H1 (cell line): ENCODE measurements at regions not wholly inside any gene's neighbourhood (a gene's known extent, or its start where the extent isn't known, plus 50 kb on each side); places are given as distances from the start of the nearest gene placed in this dataset.

Source experiments
- CTCF ChIA-PET: fragments of 300-600 bp; sonication (Branson Sonifier 250); formaldehyde crosslinking; loops from one replicate; lab custom pipeline; 2021; ENCODE audit not compliant: partially characterized antibody; lab: Charles Lee
- POLR2A ChIA-PET: fragments of 300-600 bp; sonication (Branson Sonifier 250); formaldehyde crosslinking; loops from one replicate; lab custom pipeline; 2021; ENCODE audit warnings: inconsistent platforms; ENCODE audit not compliant: partially characterized antibody; lab: Charles Lee
- DNase-seq, 2 experiments: peaks; one replicate each; pipeline versions ENCODE4 v3.0.0 to v3.0.0-alpha.2; 2010 to 2022; ENCODE audit warnings: low spot score in 2 of 2, low read depth in 1 of 2, mixed read lengths in 1 of 2
- FAIRE-seq: peaks from 2 replicates; lab custom pipeline; 2011; peaks lifted over from hg19 to GRCh38; lab: Jason Lieb, UNC
- H2AFZ ChIP-seq: 2 replicates; pipeline ENCODE4 v1.8.1; 2012; ENCODE audit warnings: low read length, inconsistent platforms
- H2AK5ac ChIP-seq: 2 replicates; pipeline ENCODE4 v1.6.1; 2013; ENCODE audit warnings: low read depth, low read length
- H2BK120ac ChIP-seq: replicated peaks from 2 replicates; pipeline ENCODE3; 2013; ENCODE audit warnings: low read depth, low read length, inconsistent platforms
- H2BK12ac ChIP-seq: 2 replicates; pipeline ENCODE4 v1.6.1; 2013; ENCODE audit warnings: low read depth, low read length
- H2BK15ac ChIP-seq: 2 replicates; pipeline ENCODE4 v1.6.1; 2013; ENCODE audit warnings: low read length
- H2BK20ac ChIP-seq: 2 replicates; pipeline ENCODE4 v1.6.1; 2013; ENCODE audit warnings: low read length
- H2BK5ac ChIP-seq: 2 replicates; pipeline ENCODE4 v1.6.1; 2013; ENCODE audit warnings: low read depth, low read length
- H3K14ac ChIP-seq: 2 replicates; pipeline ENCODE4 v1.6.1; 2013; ENCODE audit warnings: inconsistent platforms; ENCODE audit not compliant: insufficient read length
- H3K18ac ChIP-seq: 2 replicates; pipeline ENCODE4 v1.6.1; 2013; ENCODE audit warnings: low read length; ENCODE audit errors: extremely low read depth
- H3K23ac ChIP-seq: 2 replicates; pipeline ENCODE4 v1.6.1; 2013; ENCODE audit warnings: inconsistent platforms; ENCODE audit not compliant: insufficient read length
- H3K23me2 ChIP-seq: 2 replicates; pipeline ENCODE4 v1.6.1; 2013; ENCODE audit warnings: low read depth, low read length
- H3K27ac ChIP-seq: 2 replicates; pipeline ENCODE4 v1.6.1; 2011; ENCODE audit warnings: low read depth, low read length, inconsistent platforms
- H3K27me3 ChIP-seq, 4 experiments: replicated peaks in 1 of 4; 1 replicate in 1 of 4; 2 replicates in 3 of 4; pipeline versions ENCODE4 v1.6.1 to v1.8.1; 2011 to 2013; ENCODE audit warnings: low read length in 3 of 4, mild to moderate bottlenecking in 3 of 4, inconsistent platforms in 2 of 4, mixed read lengths in 2 of 4, moderate library complexity in 1 of 4; ENCODE audit not compliant: control insufficient read depth in 3 of 4, insufficient read depth in 3 of 4; ENCODE audit errors: extremely low read depth in 1 of 4
- H3K36me3 ChIP-seq, 4 experiments: 2 replicates each; pipeline versions ENCODE4 v1.6.1 to v1.8.1; 2011 to 2013; ENCODE audit warnings: mild to moderate bottlenecking in 4 of 4, low read length in 3 of 4, moderate library complexity in 2 of 4, control low read depth in 1 of 4, inconsistent platforms in 1 of 4; ENCODE audit not compliant: insufficient read depth in 4 of 4, control insufficient read depth in 2 of 4
- H3K4ac ChIP-seq: replicated peaks from 2 replicates; pipeline ENCODE3; 2013; ENCODE audit warnings: low read length, low read depth, mixed read lengths, inconsistent platforms; ENCODE audit not compliant: insufficient read length
- H3K4me1 ChIP-seq, 4 experiments: replicated peaks in 1 of 4; 1 replicate in 1 of 4; 2 replicates in 3 of 4; pipeline versions ENCODE4 v1.6.1 to v1.8.1; 2011 to 2013; ENCODE audit warnings: low read length in 3 of 4, inconsistent platforms in 2 of 4, mixed read lengths in 1 of 4; ENCODE audit not compliant: insufficient read depth in 4 of 4, control insufficient read depth in 3 of 4
- H3K4me2 ChIP-seq, 2 experiments: 2 replicates each; pipeline versions ENCODE4 v1.6.1 to v1.8.1; 2011 to 2013; ENCODE audit warnings: low read depth in 2 of 2, low read length in 2 of 2, control low read depth in 1 of 2, inconsistent platforms in 1 of 2, mild to moderate bottlenecking in 1 of 2; ENCODE audit not compliant: insufficient read depth in 1 of 2
- H3K4me3 ChIP-seq, 4 experiments: fragments of 200-600, 300-600 bp in 1 of 4; sonication (generic), shearing (Covaris generic), sonication (Bioruptor Twin) in 1 of 4; 2 replicates each; pipeline versions ENCODE4 v1.5.1 to v1.8.1; 2011 to 2016; ENCODE audit warnings: low read length in 4 of 4, low read depth in 3 of 4, control low read depth in 2 of 4, inconsistent platforms in 2 of 4, mild to moderate bottlenecking in 2 of 4, mixed read lengths in 1 of 4, moderate library complexity in 1 of 4; ENCODE audit not compliant: insufficient read depth in 2 of 4; ENCODE audit errors: extremely low read depth in 1 of 4
- H3K56ac ChIP-seq: replicated peaks from 2 replicates; pipeline ENCODE3; 2013; ENCODE audit warnings: low read depth, mild to moderate bottlenecking, mixed read lengths, low read length, inconsistent platforms; ENCODE audit not compliant: insufficient read length
- H3K79me1 ChIP-seq: 2 replicates; pipeline ENCODE4 v1.6.1; 2013; ENCODE audit warnings: low read depth, low read length, control low read depth
- H3K79me2 ChIP-seq, 2 experiments: 2 replicates each; pipeline versions ENCODE4 v1.6.1 to v1.8.1; 2012 to 2013; ENCODE audit warnings: low read length in 2 of 2, mild to moderate bottlenecking in 2 of 2, inconsistent platforms in 1 of 2; ENCODE audit not compliant: insufficient read depth in 2 of 2, control insufficient read depth in 1 of 2
- H3K9ac ChIP-seq, 4 experiments: replicated peaks in 1 of 4; 1 replicate in 1 of 4; 2 replicates in 3 of 4; pipeline versions ENCODE4 v1.6.1 to v1.8.1; 2011 to 2013; ENCODE audit warnings: low read depth in 3 of 4, low read length in 3 of 4, control low read depth in 2 of 4, mild to moderate bottlenecking in 2 of 4, moderate library complexity in 2 of 4, inconsistent platforms in 1 of 4; ENCODE audit errors: extremely low read depth in 1 of 4
- H3K9me3 ChIP-seq, 2 experiments: 2 replicates each; pipeline versions ENCODE4 v1.6.1 to v1.8.1; 2012 to 2013; ENCODE audit warnings: mild to moderate bottlenecking in 2 of 2, moderate library complexity in 2 of 2, control low read depth in 1 of 2, inconsistent platforms in 1 of 2, low read depth in 1 of 2, low read length in 1 of 2, mixed read lengths in 1 of 2; ENCODE audit not compliant: insufficient read depth in 2 of 2
- H4K20me1 ChIP-seq, 2 experiments: replicated peaks in 1 of 2; 2 replicates each; pipeline versions ENCODE3 to v1.8.1; 2011 to 2013; ENCODE audit warnings: inconsistent platforms in 2 of 2, low read length in 2 of 2, mild to moderate bottlenecking in 1 of 2; ENCODE audit not compliant: insufficient read depth in 2 of 2, control insufficient read depth in 1 of 2
- H4K5ac ChIP-seq: 2 replicates; pipeline ENCODE4 v1.6.1; 2013; ENCODE audit warnings: low read length, low read depth, mixed read lengths, inconsistent platforms; ENCODE audit not compliant: insufficient read length
- H4K8ac ChIP-seq: 2 replicates; pipeline ENCODE4 v1.8.0; 2013; ENCODE audit warnings: mild to moderate bottlenecking, moderate library complexity, low read length, inconsistent platforms; ENCODE audit not compliant: insufficient read depth; ENCODE audit errors: extremely low read depth
- H4K91ac ChIP-seq: replicated peaks from 2 replicates; pipeline ENCODE3; 2013; ENCODE audit warnings: low read length, mixed read lengths, inconsistent platforms; ENCODE audit not compliant: insufficient read length
- ATF3 ChIP-seq: IDR thresholded peaks from 2 replicates; pipeline ENCODE4 v1.6.1; 2011; ENCODE audit warnings: low read depth, mild to moderate bottlenecking, low read length; ENCODE audit not compliant: insufficient read depth
- CREB1 ChIP-seq: IDR thresholded peaks from 2 replicates; pipeline ENCODE4 v1.6.1; 2012; ENCODE audit warnings: inconsistent platforms
- MAFK ChIP-seq: IDR thresholded peaks from 2 replicates; pipeline ENCODE4 v1.6.1; 2012; ENCODE audit warnings: low read depth, mild to moderate bottlenecking, improper control_type of control experiment, low read length
- RAD21 ChIP-seq, 2 experiments: IDR thresholded peaks in 1 of 2; conservative IDR thresholded peaks in 1 of 2; 2 replicates each; pipeline ENCODE4 v1.6.1; 2011; ENCODE audit warnings: low read depth in 2 of 2, low read length in 2 of 2, improper control_type of control experiment in 1 of 2, inconsistent platforms in 1 of 2, mild to moderate bottlenecking in 1 of 2, moderate library complexity in 1 of 2
- SIRT6 ChIP-seq: IDR thresholded peaks from one replicate; pipeline ENCODE4 v1.7.1; 2012; ENCODE audit warnings: low read length, inconsistent platforms
- WGBS, 2 experiments: shearing (Covaris generic) in 1 of 2; methylation state at CpG; one replicate each; pipeline versions ENCODE4 v1.1.6 to v1.1.7; 2013 to 2015; ENCODE audit warnings: low lambda C conversion rate in 2 of 2, mixed read lengths in 2 of 2, inconsistent platforms in 1 of 2, low coverage in 1 of 2, missing lambda C conversion rate in 1 of 2; ENCODE audit not compliant: insufficient replicate concordance in 2 of 2, insufficient coverage in 1 of 2, insufficient read length in 1 of 2; ENCODE audit errors: extremely low coverage in 1 of 2, missing lambda C conversion rate in 1 of 2; 5-methylcytosine and 5-hydroxymethylcytosine counted together
- TF ChIP-seq, protein P1 (sequence below), 3 experiments: IDR thresholded peaks; 1 replicate in 2 of 3; 2 replicates in 1 of 3; pipeline versions ENCODE4 v1.5.1 to v1.6.1; 2011; ENCODE audit warnings: low read length in 3 of 3, mild to moderate bottlenecking in 3 of 3, inconsistent platforms in 2 of 3, low read depth in 1 of 3, moderate library complexity in 1 of 3; ENCODE audit not compliant: insufficient read depth in 1 of 3; ENCODE audit errors: control extremely low read depth in 1 of 3

DNA sequence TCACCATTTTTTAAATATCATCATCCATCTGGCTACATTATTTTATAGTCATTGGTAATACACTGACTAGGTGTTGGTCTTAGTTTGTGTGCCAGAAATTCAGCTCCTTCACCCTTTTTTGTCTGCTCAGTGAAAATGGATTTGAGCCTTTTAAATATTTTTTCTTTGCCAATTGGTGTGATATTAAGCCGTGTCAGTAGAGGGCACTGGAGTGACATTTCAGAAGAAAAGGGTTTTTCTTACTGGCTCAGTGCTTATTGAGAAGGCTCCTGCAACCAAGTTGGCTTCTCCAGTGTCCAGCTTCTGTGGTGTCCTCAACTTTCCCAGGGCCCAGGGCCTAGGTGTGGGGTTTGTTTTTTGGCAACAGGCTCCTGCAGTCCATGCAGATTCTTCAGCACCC lies 546.6 kb downstream of the DACH1 start:
- H4K8ac ChIP-seq, result no peak overlapping the region
- FAIRE-seq (no peak), DNase-seq (peak in 1 of 2 experiments; percentile 51)
- no peak overlapping the region for H3K27ac ChIP-seq
- no peak overlapping the region for H3K4me2 ChIP-seq
- H2BK20ac ChIP-seq, result no peak overlapping the region
- no peaks in the 10 kb centered on the region for H3K79me2 ChIP-seq
- no peak overlapping the region for H2BK5ac ChIP-seq
- no peak overlapping the region for H2BK12ac ChIP-seq
- H3K14ac ChIP-seq, result no peak overlapping the region
- no peak overlapping the region for H4K5ac ChIP-seq
- peaks cover 3% of the 10 kb centered on the region in 2 experiments; a peak in 2 of 4 replicates for H3K9me3 ChIP-seq
- no peak overlapping the region for H3K9ac ChIP-seq
- H2BK120ac ChIP-seq, result no peak overlapping the region
- H3K27me3 ChIP-seq, result no peaks in the 10 kb centered on the region
- TF ChIP-seq MAFK (0 out of 2 replicates have a peak, but pooled peaks have one; percentile 6), SIRT6 (no peak), ATF3 (no peak), CREB1 (no peak), RAD21 (IDR thresholded peaks at IDR 0.05 in 1 of 2, conservative IDR thresholded peaks at IDR 0.05 in 1 of 2; ENCODE audit: low read depth in 2 of 2, low read length in 2 of 2) (peak; percentile 79 to 87)
- TF ChIP-seq, protein P1, sequence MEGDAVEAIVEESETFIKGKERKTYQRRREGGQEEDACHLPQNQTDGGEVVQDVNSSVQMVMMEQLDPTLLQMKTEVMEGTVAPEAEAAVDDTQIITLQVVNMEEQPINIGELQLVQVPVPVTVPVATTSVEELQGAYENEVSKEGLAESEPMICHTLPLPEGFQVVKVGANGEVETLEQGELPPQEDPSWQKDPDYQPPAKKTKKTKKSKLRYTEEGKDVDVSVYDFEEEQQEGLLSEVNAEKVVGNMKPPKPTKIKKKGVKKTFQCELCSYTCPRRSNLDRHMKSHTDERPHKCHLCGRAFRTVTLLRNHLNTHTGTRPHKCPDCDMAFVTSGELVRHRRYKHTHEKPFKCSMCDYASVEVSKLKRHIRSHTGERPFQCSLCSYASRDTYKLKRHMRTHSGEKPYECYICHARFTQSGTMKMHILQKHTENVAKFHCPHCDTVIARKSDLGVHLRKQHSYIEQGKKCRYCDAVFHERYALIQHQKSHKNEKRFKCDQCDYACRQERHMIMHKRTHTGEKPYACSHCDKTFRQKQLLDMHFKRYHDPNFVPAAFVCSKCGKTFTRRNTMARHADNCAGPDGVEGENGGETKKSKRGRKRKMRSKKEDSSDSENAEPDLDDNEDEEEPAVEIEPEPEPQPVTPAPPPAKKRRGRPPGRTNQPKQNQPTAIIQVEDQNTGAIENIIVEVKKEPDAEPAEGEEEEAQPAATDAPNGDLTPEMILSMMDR (IDR thresholded peaks at IDR 0.05; ENCODE audit: control extremely low read depth in 1 of 3, insufficient read depth in 1 of 3, low read depth in 1 of 3, low read length in 3 of 3), result peak in 2 of 3 experiments; percentile 43 to 68; a peak in 3 of 4 replicates
- H2BK15ac ChIP-seq, result no peak overlapping the region
- H3K18ac ChIP-seq, result no peak overlapping the region
- no peaks in the 10 kb centered on the region for H4K20me1 ChIP-seq
- H3K4ac ChIP-seq, result no peak overlapping the region
- no peaks in the 10 kb centered on the region for H3K23me2 ChIP-seq
- no peaks in the 10 kb centered on the region for H3K79me1 ChIP-seq
- 0 out of 2 replicates have a peak overlapping the region, but pooled peaks have one; percentile 26 for H2AFZ ChIP-seq
- H3K56ac ChIP-seq, result no peak overlapping the region
- H2AK5ac ChIP-seq, result no peak overlapping the region
- H4K91ac ChIP-seq, result no peak overlapping the region
- no peak overlapping the region for H3K4me3 ChIP-seq
- no peak overlapping the region for H3K23ac ChIP-seq
- ChIA-PET POLR2A (no interaction called here), CTCF (interaction anchor here (0.5 to 2.4 kb wide), 19 partner anchors 10 to 1246 kb away, joined by 3 to 12 read pairs (median 3); no protein-coding TSS in a partner anchor)
- no peaks in the 10 kb centered on the region for H3K4me1 ChIP-seq
- no peaks in the 10 kb centered on the region for H3K36me3 ChIP-seq
- WGBS, 2 experiments, result 40% methylated on average over 1 of the region's 1 CpG; no CpG with 5 or more reads in 1 of the 2 experiments
